ENCODE measurements at regions not wholly inside any gene's neighbourhood (a gene's known extent, or its start where the extent isn't known, plus 50 kb on each side); places are given as distances from the start of the nearest gene placed in this dataset.
A peak's percentile ranks its signal among the peaks of the same experiment; 100 is the strongest.

GRCh38 chr18:76265497-76266235, 229.4 kb downstream of the ZNF516 start:
- intact Hi-C loops (cut with DNase I): no loop called here
- peak overlapping the region; percentile 90 for H3K27ac ChIP-seq
- H3K36me3 ChIP-seq: no peaks in the 10 kb centered on the region
- peaks cover 23% of the 10 kb centered on the region for H3K4me1 ChIP-seq
- peak overlapping the region; percentile 24 for H3K4me3 ChIP-seq
- ATAC-seq (peak; percentile 81), DNase-seq (peak; percentile 76)
- TF ChIP-seq CTCF (IDR thresholded peaks at IDR 0.05): no peak
- no peaks in the 10 kb centered on the region for H3K9me3 ChIP-seq
- H3K27me3 ChIP-seq: no peaks in the 10 kb centered on the region

DNA sequence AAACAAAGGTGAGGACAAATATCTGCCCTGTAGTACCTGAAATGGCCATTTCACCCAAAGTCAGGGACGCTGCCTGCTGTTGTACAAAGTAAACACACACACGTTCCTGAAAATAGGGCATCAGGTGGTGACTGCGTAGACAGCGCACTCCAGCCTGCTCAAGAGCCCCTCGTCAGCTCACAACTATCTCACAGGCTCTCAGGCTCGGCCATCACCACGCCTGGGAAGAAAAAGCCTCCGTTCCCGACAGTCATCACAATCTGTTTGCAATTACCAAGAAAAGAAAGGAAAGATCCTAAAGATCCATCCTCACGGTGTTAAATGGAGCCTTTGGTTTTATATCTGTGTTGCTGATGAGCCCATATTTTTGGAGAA, 230.2 kb downstream of the ZNF516 start:
- peaks cover 23% of the 10 kb centered on the region for H3K4me1 ChIP-seq
- no peaks in the 10 kb centered on the region for H3K36me3 ChIP-seq
- intact Hi-C loops (cut with DNase I): no loop called here
- no peak for TF ChIP-seq CTCF (IDR thresholded peaks at IDR 0.05)
- H3K27me3 ChIP-seq: no peaks in the 10 kb centered on the region
- H3K4me3 ChIP-seq: no peak overlapping the region
- ATAC-seq: peak; percentile 37
- H3K27ac ChIP-seq: peak overlapping the region; percentile 90
- no peaks in the 10 kb centered on the region for H3K9me3 ChIP-seq
- no peak for DNase-seq

GRCh38 chr18:76264198-76264875, 230.7 kb downstream of the ZNF516 start:
- H3K9me3 ChIP-seq: no peaks in the 10 kb centered on the region
- peak; percentile 13 for ATAC-seq
- no peak for TF ChIP-seq CTCF (IDR thresholded peaks at IDR 0.05)
- peaks cover 24% of the 10 kb centered on the region for H3K4me1 ChIP-seq
- H3K27me3 ChIP-seq: no peaks in the 10 kb centered on the region
- H3K36me3 ChIP-seq: no peaks in the 10 kb centered on the region
- intact Hi-C loops (cut with DNase I): no loop called here
- no peak overlapping the region for H3K4me3 ChIP-seq
- peak overlapping the region; percentile 90 for H3K27ac ChIP-seq
- no peak for DNase-seq

- no peaks in the 10 kb centered on the region for H3K36me3 ChIP-seq
- no peaks in the 10 kb centered on the region for H3K9me3 ChIP-seq
- no peak overlapping the region for H3K4me3 ChIP-seq
- intact Hi-C loops (cut with DNase I): no loop called here
- no peak overlapping the region for H3K27ac ChIP-seq
- H3K27me3 ChIP-seq: no peaks in the 10 kb centered on the region
- DNase-seq (no peak), ATAC-seq (no peak)
- no peak for TF ChIP-seq CTCF (IDR thresholded peaks at IDR 0.05)
- H3K4me1 ChIP-seq: peaks cover 26% of the 10 kb centered on the region
These were observed 231.7 kb downstream of the ZNF516 start for GRCh38 chr18:76263046-76264005.

DNA sequence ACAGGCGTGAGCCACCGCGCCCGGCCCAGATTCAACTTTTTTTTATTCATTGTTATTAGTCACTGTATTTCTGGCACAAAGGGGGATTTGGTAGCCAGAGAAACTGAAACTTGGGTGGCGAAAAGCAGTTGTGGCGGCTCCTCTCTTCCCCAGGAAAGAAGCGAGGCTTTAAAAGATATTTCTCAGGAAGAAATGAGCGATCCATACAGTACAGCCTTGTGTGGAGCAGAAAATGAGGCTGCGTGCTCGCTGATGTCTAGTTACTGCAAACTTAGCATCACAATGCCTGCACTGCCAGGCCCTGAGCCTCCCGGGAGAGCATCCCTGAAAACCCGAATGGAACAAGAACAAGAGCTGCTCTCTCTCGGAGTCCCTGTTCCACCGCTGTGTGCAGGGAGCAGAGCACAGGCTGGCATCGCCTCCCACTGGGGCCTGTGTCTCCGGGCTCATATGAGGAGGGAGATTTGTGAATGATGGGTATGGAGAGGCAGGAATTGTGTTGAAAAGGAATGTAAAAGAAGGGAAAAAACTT, 234.0 kb downstream of the ZNF516 start:
- ATAC-seq (no peak), DNase-seq (no peak)
- no peak overlapping the region for H3K4me3 ChIP-seq
- H3K36me3 ChIP-seq: no peaks in the 10 kb centered on the region
- peaks cover 19% of the 10 kb centered on the region for H3K4me1 ChIP-seq
- TF ChIP-seq CTCF (IDR thresholded peaks at IDR 0.05): no peak
- no peaks in the 10 kb centered on the region for H3K9me3 ChIP-seq
- no peak overlapping the region for H3K27ac ChIP-seq
- H3K27me3 ChIP-seq: no peaks in the 10 kb centered on the region
- intact Hi-C loops (cut with DNase I): no loop called here
